ENCODE measurements at regions not wholly inside any gene's neighbourhood (a gene's known extent, or its start where the extent isn't known, plus 50 kb on each side); places are given as distances from the start of the nearest gene placed in this dataset.

DNA sequence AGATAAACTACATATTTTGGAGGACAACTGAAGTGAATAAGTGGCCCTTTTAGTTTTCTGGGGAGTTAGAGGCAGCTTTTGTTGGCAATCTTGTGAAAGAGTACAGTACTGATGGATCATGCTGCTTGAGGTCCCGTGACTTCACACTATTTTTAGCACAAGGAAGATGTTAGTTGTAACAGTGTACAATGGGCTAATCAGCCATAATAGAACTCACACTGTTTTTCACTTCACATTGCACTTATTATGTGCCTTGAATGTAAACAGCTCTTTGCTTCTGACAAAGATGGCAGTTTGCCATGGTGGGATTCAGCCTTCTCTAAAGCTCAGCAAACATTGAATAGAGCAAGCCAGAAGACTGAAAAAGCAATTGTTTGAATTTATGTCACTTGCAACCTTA, 176.7 kb upstream of the ZNF608 start:
- TF ChIP-seq, protein P1, sequence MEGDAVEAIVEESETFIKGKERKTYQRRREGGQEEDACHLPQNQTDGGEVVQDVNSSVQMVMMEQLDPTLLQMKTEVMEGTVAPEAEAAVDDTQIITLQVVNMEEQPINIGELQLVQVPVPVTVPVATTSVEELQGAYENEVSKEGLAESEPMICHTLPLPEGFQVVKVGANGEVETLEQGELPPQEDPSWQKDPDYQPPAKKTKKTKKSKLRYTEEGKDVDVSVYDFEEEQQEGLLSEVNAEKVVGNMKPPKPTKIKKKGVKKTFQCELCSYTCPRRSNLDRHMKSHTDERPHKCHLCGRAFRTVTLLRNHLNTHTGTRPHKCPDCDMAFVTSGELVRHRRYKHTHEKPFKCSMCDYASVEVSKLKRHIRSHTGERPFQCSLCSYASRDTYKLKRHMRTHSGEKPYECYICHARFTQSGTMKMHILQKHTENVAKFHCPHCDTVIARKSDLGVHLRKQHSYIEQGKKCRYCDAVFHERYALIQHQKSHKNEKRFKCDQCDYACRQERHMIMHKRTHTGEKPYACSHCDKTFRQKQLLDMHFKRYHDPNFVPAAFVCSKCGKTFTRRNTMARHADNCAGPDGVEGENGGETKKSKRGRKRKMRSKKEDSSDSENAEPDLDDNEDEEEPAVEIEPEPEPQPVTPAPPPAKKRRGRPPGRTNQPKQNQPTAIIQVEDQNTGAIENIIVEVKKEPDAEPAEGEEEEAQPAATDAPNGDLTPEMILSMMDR (IDR thresholded peaks at IDR 0.05; ENCODE audit: low read depth, low read length, missing input control) = no peak
- TF ChIP-seq GABPA (IDR thresholded peaks at IDR 0.05 in 1 of 2, conservative IDR thresholded peaks at IDR 0.05 in 1 of 2) (no peak), RXRA (IDR thresholded peaks at IDR 0.05) (no peak), JUND (IDR thresholded peaks at IDR 0.05) (no peak), SP1 (IDR thresholded peaks at IDR 0.05) (no peak), HNF4G (IDR thresholded peaks at IDR 0.05) (no peak), EGR1 (IDR thresholded peaks at IDR 0.05; ENCODE audit: low read depth in 2 of 2) (no peak), TAF1 (conservative IDR thresholded peaks at IDR 0.05) (no peak)
- TF ChIP-seq, protein P2, sequence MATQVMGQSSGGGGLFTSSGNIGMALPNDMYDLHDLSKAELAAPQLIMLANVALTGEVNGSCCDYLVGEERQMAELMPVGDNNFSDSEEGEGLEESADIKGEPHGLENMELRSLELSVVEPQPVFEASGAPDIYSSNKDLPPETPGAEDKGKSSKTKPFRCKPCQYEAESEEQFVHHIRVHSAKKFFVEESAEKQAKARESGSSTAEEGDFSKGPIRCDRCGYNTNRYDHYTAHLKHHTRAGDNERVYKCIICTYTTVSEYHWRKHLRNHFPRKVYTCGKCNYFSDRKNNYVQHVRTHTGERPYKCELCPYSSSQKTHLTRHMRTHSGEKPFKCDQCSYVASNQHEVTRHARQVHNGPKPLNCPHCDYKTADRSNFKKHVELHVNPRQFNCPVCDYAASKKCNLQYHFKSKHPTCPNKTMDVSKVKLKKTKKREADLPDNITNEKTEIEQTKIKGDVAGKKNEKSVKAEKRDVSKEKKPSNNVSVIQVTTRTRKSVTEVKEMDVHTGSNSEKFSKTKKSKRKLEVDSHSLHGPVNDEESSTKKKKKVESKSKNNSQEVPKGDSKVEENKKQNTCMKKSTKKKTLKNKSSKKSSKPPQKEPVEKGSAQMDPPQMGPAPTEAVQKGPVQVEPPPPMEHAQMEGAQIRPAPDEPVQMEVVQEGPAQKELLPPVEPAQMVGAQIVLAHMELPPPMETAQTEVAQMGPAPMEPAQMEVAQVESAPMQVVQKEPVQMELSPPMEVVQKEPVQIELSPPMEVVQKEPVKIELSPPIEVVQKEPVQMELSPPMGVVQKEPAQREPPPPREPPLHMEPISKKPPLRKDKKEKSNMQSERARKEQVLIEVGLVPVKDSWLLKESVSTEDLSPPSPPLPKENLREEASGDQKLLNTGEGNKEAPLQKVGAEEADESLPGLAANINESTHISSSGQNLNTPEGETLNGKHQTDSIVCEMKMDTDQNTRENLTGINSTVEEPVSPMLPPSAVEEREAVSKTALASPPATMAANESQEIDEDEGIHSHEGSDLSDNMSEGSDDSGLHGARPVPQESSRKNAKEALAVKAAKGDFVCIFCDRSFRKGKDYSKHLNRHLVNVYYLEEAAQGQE (IDR thresholded peaks at IDR 0.05) = no peak
- TF ChIP-seq, protein P3, sequence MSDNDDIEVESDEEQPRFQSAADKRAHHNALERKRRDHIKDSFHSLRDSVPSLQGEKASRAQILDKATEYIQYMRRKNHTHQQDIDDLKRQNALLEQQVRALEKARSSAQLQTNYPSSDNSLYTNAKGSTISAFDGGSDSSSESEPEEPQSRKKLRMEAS (IDR thresholded peaks at IDR 0.05) = no peak
- TF ChIP-seq, protein P4, sequence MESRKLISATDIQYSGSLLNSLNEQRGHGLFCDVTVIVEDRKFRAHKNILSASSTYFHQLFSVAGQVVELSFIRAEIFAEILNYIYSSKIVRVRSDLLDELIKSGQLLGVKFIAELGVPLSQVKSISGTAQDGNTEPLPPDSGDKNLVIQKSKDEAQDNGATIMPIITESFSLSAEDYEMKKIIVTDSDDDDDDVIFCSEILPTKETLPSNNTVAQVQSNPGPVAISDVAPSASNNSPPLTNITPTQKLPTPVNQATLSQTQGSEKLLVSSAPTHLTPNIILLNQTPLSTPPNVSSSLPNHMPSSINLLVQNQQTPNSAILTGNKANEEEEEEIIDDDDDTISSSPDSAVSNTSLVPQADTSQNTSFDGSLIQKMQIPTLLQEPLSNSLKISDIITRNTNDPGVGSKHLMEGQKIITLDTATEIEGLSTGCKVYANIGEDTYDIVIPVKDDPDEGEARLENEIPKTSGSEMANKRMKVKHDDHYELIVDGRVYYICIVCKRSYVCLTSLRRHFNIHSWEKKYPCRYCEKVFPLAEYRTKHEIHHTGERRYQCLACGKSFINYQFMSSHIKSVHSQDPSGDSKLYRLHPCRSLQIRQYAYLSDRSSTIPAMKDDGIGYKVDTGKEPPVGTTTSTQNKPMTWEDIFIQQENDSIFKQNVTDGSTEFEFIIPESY (IDR thresholded peaks at IDR 0.05) = no peak

Measured in liver (tissue), 3 donors.